ENCODE measurements at regions not wholly inside any gene's neighbourhood (a gene's known extent, or its start where the extent isn't known, plus 50 kb on each side); places are given as distances from the start of the nearest gene placed in this dataset.

GRCh38 chr6:27146706-27147505 is 100.6 kb upstream of the PRSS16 start:
- Histone ChIP-seq H3K27ac (peak overlapping the region; percentile 85 to 91 (median 90)), H3K9me3 (no peaks in the 10 kb centered on the region), H3K27me3 (no peaks in the 10 kb centered on the region), H3K4me3 (replicated peaks in 1 of 3) (peak overlapping the region; percentile 52 to 91 (median 62)), H3K36me3 (no peaks in the 10 kb centered on the region), H3K4me1 (peaks cover 8 to 20% of the 10 kb centered on the region in 2 donors)
- peak; percentile 96 to 99 for TF ChIP-seq POLR2A (IDR thresholded peaks at IDR 0.05)
- TF ChIP-seq CTCF (IDR thresholded peaks at IDR 0.05): no peak
- whole genome bisulfite sequencing, 2 donors: 1 to 2% methylated on average over 44 to 45 of the region's 51 CpGs
- intact Hi-C loops (cut with DNase I): no loop called here
- DNase-seq: peak; percentile 71 to 76

- 87 to 89% methylated on average over 2 of the region's 2 CpGs for WGBS, 2 donors
- Histone ChIP-seq H3K27me3 (no peaks in the 10 kb centered on the region), H3K36me3 (no peaks in the 10 kb centered on the region), H3K4me1 (peaks cover 8 to 20% of the 10 kb centered on the region in 2 donors), H3K27ac (no peak overlapping the region), H3K9me3 (no peaks in the 10 kb centered on the region), H3K4me3 (replicated peaks in 1 of 3) (no peak overlapping the region)
- no peak for DNase-seq
- intact Hi-C loops (cut with DNase I): no loop called here
- TF ChIP-seq CTCF (IDR thresholded peaks at IDR 0.05) (no peak), POLR2A (IDR thresholded peaks at IDR 0.05) (no peak)
These were observed 99.1 kb upstream of the PRSS16 start for GRCh38 chr6:27148404-27148795.

- H3K27me3 ChIP-seq: no peaks in the 10 kb centered on the region
- TF ChIP-seq POLR2A (IDR thresholded peaks at IDR 0.05) (no peak), CTCF (IDR thresholded peaks at IDR 0.05) (no peak)
- intact Hi-C loops (cut with DNase I): no loop called here
- no peaks in the 10 kb centered on the region for H3K9me3 ChIP-seq
- H3K4me3 ChIP-seq (replicated peaks in 1 of 3): no peak overlapping the region
- H3K27ac ChIP-seq: no peak overlapping the region
- WGBS, 2 donors: 58 to 67% methylated on average over 1 of the region's 1 CpG
- H3K4me1 ChIP-seq: peaks cover 7 to 20% of the 10 kb centered on the region in 2 donors
- no peak for DNase-seq
- no peaks in the 10 kb centered on the region for H3K36me3 ChIP-seq
These were observed 98.4 kb upstream of the PRSS16 start for GRCh38 chr6:27149150-27149549.

- TF ChIP-seq CTCF (IDR thresholded peaks at IDR 0.05): no peak
- no peak for TF ChIP-seq POLR2A (IDR thresholded peaks at IDR 0.05)
These were observed 92.8 kb upstream of the PRSS16 start for GRCh38 chr6:27154696-27155095.

GRCh38 chr6:27156874-27157458 is 90.5 kb upstream of the PRSS16 start:
- H3K27ac ChIP-seq: peak overlapping the region; percentile 7 to 57 (median 13)
- no peak for DNase-seq

More at GRCh38 chr6:27154696-27155095, 92.8 kb upstream of the PRSS16 start:
- Histone ChIP-seq H3K27me3 (no peaks in the 10 kb centered on the region), H3K36me3 (no peaks in the 10 kb centered on the region), H3K27ac (no peak overlapping the region), H3K4me3 (replicated peaks in 1 of 3) (no peak overlapping the region), H3K9me3 (no peaks in the 10 kb centered on the region), H3K4me1 (no peaks in the 10 kb centered on the region)
- intact Hi-C loops (cut with DNase I): no loop called here
- WGBS, 2 donors: 96 to 97% methylated on average over 1 of the region's 1 CpG
- no peak for DNase-seq

More at GRCh38 chr6:27156874-27157458, 90.5 kb upstream of the PRSS16 start:
- H3K27me3 ChIP-seq: no peaks in the 10 kb centered on the region
- H3K9me3 ChIP-seq: no peaks in the 10 kb centered on the region
- no peaks in the 10 kb centered on the region for H3K36me3 ChIP-seq
- WGBS, 2 donors: 31 to 36% methylated on average over 15 of the region's 15 CpGs
- no peaks in the 10 kb centered on the region for H3K4me1 ChIP-seq
- no peak for TF ChIP-seq CTCF (IDR thresholded peaks at IDR 0.05)
- no peak for TF ChIP-seq POLR2A (IDR thresholded peaks at IDR 0.05)
- H3K4me3 ChIP-seq (replicated peaks in 1 of 3): peak overlapping the region in 2 of 3 donors; percentile 7 to 32
- intact Hi-C loops (cut with DNase I): no loop called here

Data from thyroid gland (tissue), 4 donors.